Epithelial cell of prostate (primary cell): ENCODE measurements at regions not wholly inside any gene's neighbourhood (a gene's known extent, or its start where the extent isn't known, plus 50 kb on each side); places are given as distances from the start of the nearest gene placed in this dataset.
A peak's percentile ranks its signal among the peaks of the same experiment; 100 is the strongest.
"Not testable (repeated sequence)": the region's sequence is repeated elsewhere in the genome, so short reads cannot be mapped to it uniquely, and the experiment has no call there.

Source experiments
- DNase-seq: peaks from one replicate; pipeline ENCODE4 v3.0.0-alpha.2; 2011; ENCODE audit warnings: low read depth, low spot score
- H3K27ac ChIP-seq: fragments of 450-650 bp; 2 replicates; pipeline ENCODE4 v1.5.1; 2017; ENCODE audit warnings: mild to moderate bottlenecking

DNA sequence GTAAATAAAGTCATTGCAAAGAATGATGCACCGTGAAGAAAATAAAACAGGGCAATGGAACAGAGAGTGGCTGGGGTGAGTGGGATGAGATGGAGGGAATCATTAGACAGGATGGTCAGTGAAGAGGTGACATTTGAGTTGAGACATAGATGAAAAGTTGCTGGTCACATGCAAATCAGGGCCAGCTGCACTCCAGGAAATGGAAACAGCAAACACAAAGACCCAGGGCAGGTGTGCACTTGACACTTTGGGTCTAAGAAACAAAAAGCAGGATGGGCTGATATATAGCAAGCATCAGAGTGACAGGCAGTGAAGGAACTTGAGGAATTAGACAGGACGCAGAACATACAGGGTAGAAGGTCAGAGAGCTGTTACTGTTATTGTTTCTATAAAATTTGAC lies 171.5 kb upstream of the RIPOR2 start:
- no peak overlapping the region for H3K27ac ChIP-seq
- DNase-seq = no peak

GRCh38 chr6:25111782-25112181 lies 167.4 kb upstream of the CARMIL1 start:
- no peak for DNase-seq
- H3K27ac ChIP-seq = no peak overlapping the region

DNA sequence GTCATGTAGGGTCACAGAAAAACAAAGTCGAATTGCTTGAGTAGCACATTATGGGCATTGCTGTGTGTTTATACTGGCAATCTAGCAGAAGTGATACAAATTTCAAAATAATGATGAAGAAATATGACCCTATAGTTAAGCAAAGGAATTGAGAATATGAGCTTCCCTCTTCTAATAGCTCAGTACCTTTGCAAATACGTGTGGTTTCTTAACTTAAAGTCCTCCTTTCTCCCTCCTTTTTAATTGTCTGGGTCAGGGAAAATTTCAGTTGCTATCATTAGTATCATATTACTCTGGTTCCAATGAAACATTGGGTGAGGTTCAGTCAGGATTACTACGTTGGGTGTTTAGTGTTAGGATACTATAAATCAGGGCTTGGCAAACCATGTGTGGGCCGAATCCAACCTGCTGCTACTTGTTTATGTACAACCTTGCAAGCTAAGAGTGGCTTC lies 166.8 kb upstream of the CARMIL1 start:
- H3K27ac ChIP-seq = no peak overlapping the region
- peak; percentile 75 for DNase-seq

GRCh38 chr6:25113436-25113835 lies 165.7 kb upstream of the CARMIL1 start:
- no peak for DNase-seq
- no peak overlapping the region for H3K27ac ChIP-seq

DNA sequence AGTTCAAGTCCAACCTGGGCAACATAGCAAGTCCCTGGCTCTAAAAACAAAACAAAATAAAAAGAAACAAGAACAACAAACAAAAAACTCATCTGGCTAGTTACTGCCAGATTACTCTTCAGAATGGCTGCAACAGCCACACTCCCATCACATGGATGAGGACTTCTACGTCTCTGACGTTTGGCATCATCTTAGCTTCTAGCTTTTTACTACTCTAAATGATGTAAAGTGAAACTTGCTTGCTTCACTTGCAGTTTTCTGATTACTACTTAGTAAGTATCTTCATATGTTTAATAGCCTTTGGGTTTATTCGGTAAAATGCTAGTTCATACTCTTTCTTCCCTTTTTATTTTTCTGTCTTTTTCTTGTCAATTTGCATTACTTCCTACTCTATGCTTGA lies 161.1 kb upstream of the CARMIL1 start:
- no peak for DNase-seq
- no peak overlapping the region for H3K27ac ChIP-seq

DNA sequence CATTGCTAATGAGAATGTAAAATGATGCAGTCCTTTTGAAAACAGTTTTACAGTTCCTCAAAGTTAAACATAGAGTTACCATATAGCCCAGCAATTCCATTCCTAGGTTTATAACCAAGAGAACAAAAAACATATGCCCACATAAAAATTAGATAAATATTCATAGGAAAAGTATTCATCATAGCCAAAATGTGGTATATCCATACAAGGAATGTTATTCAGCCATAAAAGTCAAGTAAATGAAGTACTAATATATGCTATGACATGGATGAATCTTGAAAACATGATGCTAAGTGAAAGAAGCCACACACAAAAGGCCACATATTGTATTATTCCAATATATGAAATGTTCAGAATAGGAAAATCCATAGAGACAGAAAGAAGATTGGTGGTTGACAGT lies 158.0 kb upstream of the CARMIL1 start:
- no peak overlapping the region for H3K27ac ChIP-seq
- DNase-seq = no peak

DNA sequence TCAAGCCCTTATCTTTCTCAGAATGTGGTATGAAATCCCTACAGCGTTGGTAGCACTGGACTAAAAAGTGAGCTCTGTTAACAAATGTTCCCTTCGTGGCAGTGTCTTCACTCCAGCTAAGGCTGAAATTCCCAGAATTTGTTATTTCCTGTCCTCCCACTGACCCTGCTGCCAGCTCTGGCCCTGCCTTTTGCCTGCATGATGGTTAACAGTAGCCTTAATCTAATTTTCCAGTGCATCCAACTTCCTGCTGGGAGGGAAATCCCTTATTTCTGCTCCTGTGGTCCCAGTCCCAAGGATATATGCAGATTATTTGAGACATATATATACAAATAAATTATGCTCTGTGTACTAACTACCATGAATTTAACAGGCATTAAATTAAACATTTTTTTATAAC lies 157.2 kb upstream of the CARMIL1 start:
- no peak for DNase-seq
- no peak overlapping the region for H3K27ac ChIP-seq

DNA sequence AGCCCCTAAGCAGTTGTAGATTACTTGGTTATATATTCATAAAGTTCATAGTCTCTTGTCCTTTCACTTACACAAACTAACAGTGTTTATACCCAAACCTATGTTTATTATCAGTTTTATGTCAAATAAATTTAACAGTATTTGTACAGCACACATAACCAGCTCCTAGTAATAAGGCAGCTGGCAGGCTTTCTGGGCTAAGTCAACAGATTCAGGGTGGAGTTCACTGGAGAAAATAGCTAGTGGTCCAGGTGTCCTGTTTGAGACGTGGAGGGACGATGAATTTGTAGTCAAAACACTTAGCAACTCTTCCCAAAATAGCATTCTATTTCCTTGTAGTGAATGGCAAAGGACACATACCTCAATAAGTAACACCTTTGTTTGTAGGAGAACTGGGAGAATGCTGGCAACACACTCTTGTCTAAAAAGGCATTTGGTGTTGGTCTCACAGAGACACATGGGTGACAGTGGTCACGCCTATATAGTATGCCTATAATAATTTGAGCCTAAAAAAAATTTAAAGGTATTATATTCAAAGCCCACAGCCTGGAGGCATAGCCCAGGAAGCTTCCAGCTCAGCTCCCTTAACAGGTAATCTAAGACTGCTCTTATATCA lies 156.4 kb upstream of the CARMIL1 start:
- no peak overlapping the region for H3K27ac ChIP-seq
- no peak for DNase-seq

DNA sequence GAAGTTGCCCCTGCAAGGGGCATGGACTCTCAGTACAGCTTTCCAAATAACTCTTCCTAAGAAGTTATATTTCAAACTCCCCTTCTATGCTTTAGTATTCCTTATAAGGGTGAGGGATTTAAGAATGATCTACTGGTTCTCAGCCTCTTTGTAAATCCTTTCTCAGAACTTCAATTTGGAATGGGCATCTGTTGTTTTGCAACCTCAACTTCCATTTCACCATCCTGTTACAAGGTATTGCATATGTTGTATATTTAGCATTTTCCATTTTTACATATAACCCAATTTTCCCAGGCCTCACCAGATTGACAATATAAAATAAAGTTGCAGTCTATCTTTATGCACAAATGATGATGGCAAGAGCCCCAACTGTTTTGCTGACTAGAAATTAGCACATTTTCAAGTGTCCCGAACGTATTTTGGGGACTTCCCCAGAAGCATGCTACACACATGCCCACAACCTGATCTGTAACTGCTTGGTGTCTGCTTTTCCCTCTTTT lies 154.9 kb upstream of the CARMIL1 start:
- H3K27ac ChIP-seq = no peak overlapping the region
- DNase-seq = no peak

- no peak overlapping the region for H3K27ac ChIP-seq
- DNase-seq = no peak
Measured at GRCh38 chr6:25125736-25126135, 153.4 kb upstream of the CARMIL1 start.

DNA sequence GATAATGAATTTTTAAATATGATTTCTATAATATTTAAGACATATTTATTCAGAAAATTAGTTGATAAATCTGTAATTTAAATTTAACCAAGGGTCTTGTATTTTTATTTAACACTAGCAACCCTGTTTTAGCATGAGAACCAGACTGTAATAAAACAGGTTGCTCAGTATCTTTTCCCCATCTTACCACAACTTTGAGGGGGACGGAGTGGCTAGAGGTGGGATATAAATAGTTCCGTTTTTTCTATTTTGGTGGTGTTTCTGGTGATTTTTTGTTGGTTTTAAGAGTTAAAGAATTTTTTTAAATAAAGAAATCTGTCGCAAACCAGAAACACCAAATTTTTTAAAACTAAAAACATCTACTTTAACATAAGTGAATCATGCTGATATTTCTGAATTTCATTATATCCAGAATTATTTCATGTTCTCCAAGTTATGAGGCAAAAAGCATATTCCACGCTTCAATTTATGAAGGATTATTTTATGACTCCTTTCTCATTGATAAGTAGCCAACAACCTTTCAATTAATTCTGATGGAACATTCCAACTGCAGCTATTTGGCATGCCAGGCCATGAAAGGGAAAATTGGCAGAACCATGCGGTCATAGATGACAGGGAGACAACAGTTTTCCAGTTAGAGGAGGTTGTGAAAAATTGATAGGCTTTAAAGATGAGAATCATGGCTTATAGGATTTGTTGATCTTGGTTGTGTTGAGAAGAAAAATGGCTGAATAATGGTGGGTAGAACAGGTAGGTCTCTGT lies 151.9 kb upstream of the CARMIL1 start:
- no peak for DNase-seq
- no peak overlapping the region for H3K27ac ChIP-seq

GRCh38 chr6:25130518-25130917 lies 148.7 kb upstream of the CARMIL1 start:
- no peak overlapping the region for H3K27ac ChIP-seq
- DNase-seq = no peak

- H3K27ac ChIP-seq = no peak overlapping the region
- no peak for DNase-seq
Measured at GRCh38 chr6:25132934-25133333, 146.2 kb upstream of the CARMIL1 start.

GRCh38 chr6:25133568-25133967 lies 145.6 kb upstream of the CARMIL1 start:
- no peak for DNase-seq
- no peak overlapping the region for H3K27ac ChIP-seq

- H3K27ac ChIP-seq = no peak overlapping the region
- no peak for DNase-seq
Measured at GRCh38 chr6:25136854-25137253, 142.3 kb upstream of the CARMIL1 start.

- no peak overlapping the region for H3K27ac ChIP-seq
Measured at GRCh38 chr6:25137480-25137879, 141.7 kb upstream of the CARMIL1 start.

DNA sequence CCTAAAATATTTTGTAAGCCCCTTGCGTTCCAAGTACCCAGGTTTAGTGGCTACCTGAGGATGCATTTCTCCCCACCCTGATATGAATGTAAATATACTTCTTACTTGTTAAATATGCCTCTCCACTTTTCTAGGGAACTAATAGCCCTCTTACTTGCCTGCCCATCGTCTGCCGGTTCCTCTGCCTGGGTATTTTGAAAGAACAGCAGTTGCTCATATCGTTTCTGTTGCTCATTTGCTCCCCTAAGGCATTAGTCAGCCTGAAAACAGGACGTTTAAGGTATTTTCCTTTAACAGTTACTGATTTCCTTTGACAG lies 141.3 kb upstream of the CARMIL1 start:
- H3K27ac ChIP-seq = peak overlapping the region; percentile 24
- no peak for DNase-seq

More at GRCh38 chr6:25137480-25137879, 141.7 kb upstream of the CARMIL1 start:
- DNase-seq = no peak

GRCh38 chr6:25138233-25138933 lies 140.8 kb upstream of the CARMIL1 start:
- DNase-seq = no peak
- peak overlapping the region; percentile 24 for H3K27ac ChIP-seq

DNA sequence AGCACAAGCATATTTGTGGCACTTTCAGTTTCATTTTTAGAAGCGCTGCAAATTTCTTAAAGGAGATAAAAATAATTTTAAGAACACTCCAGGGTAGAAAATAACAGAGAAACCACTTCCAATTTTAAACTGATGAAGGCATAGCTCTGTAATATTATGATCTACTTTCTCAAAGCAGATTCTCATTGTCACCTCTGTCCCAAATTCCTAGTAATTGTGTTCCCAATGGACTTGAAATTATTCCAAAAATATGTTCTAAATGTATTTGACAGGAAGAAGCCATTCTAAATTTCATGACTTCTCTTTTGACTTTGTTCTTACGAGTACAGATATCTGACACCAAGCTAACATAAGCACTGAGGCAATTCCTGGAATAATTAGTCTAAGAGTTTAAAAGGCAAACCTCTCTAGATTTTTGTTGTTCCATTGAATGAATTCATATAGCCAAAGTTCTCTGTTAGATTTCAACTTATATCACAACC lies 140.2 kb upstream of the CARMIL1 start:
- DNase-seq = no peak
- peak overlapping the region; percentile 24 for H3K27ac ChIP-seq

- H3K27ac ChIP-seq, DNase-seq: not testable (repeated sequence)
Measured at GRCh38 chr6:25139608-25140007, 139.6 kb upstream of the CARMIL1 start.

DNA sequence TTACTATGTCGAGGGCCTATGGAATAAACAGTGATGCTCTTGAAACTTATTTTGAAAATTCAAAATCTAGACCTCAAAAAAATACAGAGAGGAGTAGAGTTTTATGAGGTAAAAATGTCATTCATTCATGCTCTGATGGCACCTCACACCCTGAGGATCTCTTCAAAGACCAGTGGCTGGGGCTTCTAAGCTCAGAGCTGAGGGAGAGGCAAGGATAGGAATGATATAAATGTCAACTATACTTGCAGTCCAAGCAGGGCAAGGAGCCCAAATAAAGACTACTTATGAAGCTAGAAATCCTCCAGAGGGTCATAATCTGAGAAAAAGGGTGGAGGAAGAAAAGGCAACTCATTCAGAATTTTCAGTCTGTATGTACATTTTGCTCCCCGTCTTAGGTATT lies 136.7 kb upstream of the CARMIL1 start:
- H3K27ac ChIP-seq = no peak overlapping the region
- DNase-seq = no peak
